Esophagus muscularis mucosa (tissue), 4 donors: ENCODE measurements at regions not wholly inside any gene's neighbourhood (a gene's known extent, or its start where the extent isn't known, plus 50 kb on each side); places are given as distances from the start of the nearest gene placed in this dataset.

Experiments used
- DNase-seq: peaks from one replicate; pipeline ENCODE4 v3.0.0-alpha.2; 2017; ENCODE audit errors: extremely low spot score
- H3K27ac ChIP-seq, 4 donors: fragments of 200-600 bp; sonication (generic); replicated peaks in 1 of 4; 1 replicate in 3 of 4; 2 replicates in 1 of 4; pipeline ENCODE4 v1.5.1; 2016 to 2019; ENCODE audit warnings: mild to moderate bottlenecking in 1 of 4
- H3K27me3 ChIP-seq, 4 donors: fragments of 200-600 bp; sonication (generic); one replicate each; pipeline versions ENCODE4 v1.5.1 to v1.6.0; 2016 to 2019
- H3K36me3 ChIP-seq, 4 donors: fragments of 200-600 bp; sonication (generic); one replicate each; pipeline ENCODE4 v1.5.1; 2016 to 2019
- H3K4me1 ChIP-seq, 4 donors: fragments of 200-600 bp; sonication (generic); one replicate each; pipeline ENCODE4 v1.5.1; 2016 to 2019
- H3K4me3 ChIP-seq, 4 donors: fragments of 200-600 bp; sonication (generic); 1 replicate in 2 of 4; 2 replicates in 2 of 4; pipeline ENCODE4 v1.5.1; 2016 to 2019; ENCODE audit warnings: mild to moderate bottlenecking in 4 of 4, moderate library complexity in 1 of 4
- H3K9me3 ChIP-seq, 4 donors: fragments of 200-600 bp; sonication (generic); 1 replicate in 3 of 4; 2 replicates in 1 of 4; pipeline ENCODE4 v1.5.1; 2016 to 2019
- EP300 ChIP-seq: sonication (generic); formaldehyde crosslinking; IDR thresholded peaks from one replicate; pipeline ENCODE4 v1.6.1; 2017; ENCODE audit warnings: antibody characterized with exemption
- POLR2A ChIP-seq: fragments of 450-650 bp; IDR thresholded peaks from one replicate; pipeline ENCODE4 v1.6.1; 2017; ENCODE audit warnings: antibody characterized with exemption, moderate library complexity, mild to moderate bottlenecking, low read depth
- POLR2AphosphoS5 ChIP-seq, 2 donors: sonication (generic); formaldehyde crosslinking; IDR thresholded peaks; one replicate each; pipeline ENCODE4 v1.6.1; 2017; ENCODE audit warnings: antibody characterized with exemption in 2 of 2
- WGBS: methylation state at CpG from one replicate; pipeline ENCODE4 v1.1.5; 2018; 5-methylcytosine and 5-hydroxymethylcytosine counted together
- intact Hi-C: fragments of 100-400 bp; cut with DNase I; formaldehyde crosslinking; loops from one replicate; pipeline ENCODE4 v1.15.1; 2023
- TF ChIP-seq, protein P1 (sequence below), 3 experiments: fragments of 200-600 bp in 2 of 3; fragments of 450-650 bp in 1 of 3; sonication (generic) in 2 of 3; IDR thresholded peaks; one replicate each; pipeline ENCODE4 v1.5.1; 2017 to 2019; ENCODE audit warnings: antibody characterized with exemption in 3 of 3, mild to moderate bottlenecking in 2 of 3, moderate library complexity in 1 of 3

DNA sequence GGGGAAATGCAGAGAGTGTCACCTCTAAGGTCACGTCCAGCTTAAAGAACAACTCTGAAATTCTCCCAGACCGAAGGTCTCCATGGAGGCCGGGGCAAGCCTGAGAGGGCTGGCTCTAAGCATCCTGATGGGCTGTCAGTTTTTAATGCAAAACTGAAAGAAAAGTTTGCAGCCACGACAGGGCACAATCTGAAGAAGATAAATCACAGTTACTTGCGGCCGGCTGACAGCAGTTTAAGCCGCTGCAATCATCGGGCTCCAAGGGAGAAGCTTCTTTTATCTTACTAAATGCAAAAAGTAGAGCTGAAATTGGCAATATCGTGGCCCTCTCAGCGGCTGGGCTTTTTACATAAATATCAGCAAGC, 168.8 kb downstream of the CYLD start:
- DNase-seq: no peak
- peaks cover 0 to 44% (median 0%) of the 10 kb centered on the region in 4 donors for H3K27me3 ChIP-seq
- H3K4me1 ChIP-seq: no peaks in the 10 kb centered on the region
- H3K4me3 ChIP-seq: no peak overlapping the region
- H3K9me3 ChIP-seq: no peaks in the 10 kb centered on the region
- 26% methylated on average over 10 of the region's 10 CpGs for WGBS
- H3K27ac ChIP-seq: no peak overlapping the region
- TF ChIP-seq POLR2A: no peak
- TF ChIP-seq EP300: no peak
- no peak for TF ChIP-seq POLR2AphosphoS5 (IDR thresholded peaks at IDR 0.05)
- TF ChIP-seq, protein P1, sequence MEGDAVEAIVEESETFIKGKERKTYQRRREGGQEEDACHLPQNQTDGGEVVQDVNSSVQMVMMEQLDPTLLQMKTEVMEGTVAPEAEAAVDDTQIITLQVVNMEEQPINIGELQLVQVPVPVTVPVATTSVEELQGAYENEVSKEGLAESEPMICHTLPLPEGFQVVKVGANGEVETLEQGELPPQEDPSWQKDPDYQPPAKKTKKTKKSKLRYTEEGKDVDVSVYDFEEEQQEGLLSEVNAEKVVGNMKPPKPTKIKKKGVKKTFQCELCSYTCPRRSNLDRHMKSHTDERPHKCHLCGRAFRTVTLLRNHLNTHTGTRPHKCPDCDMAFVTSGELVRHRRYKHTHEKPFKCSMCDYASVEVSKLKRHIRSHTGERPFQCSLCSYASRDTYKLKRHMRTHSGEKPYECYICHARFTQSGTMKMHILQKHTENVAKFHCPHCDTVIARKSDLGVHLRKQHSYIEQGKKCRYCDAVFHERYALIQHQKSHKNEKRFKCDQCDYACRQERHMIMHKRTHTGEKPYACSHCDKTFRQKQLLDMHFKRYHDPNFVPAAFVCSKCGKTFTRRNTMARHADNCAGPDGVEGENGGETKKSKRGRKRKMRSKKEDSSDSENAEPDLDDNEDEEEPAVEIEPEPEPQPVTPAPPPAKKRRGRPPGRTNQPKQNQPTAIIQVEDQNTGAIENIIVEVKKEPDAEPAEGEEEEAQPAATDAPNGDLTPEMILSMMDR (IDR thresholded peaks at IDR 0.05): no peak
- no peaks in the 10 kb centered on the region for H3K36me3 ChIP-seq
- intact Hi-C loops: no loop called here

DNA sequence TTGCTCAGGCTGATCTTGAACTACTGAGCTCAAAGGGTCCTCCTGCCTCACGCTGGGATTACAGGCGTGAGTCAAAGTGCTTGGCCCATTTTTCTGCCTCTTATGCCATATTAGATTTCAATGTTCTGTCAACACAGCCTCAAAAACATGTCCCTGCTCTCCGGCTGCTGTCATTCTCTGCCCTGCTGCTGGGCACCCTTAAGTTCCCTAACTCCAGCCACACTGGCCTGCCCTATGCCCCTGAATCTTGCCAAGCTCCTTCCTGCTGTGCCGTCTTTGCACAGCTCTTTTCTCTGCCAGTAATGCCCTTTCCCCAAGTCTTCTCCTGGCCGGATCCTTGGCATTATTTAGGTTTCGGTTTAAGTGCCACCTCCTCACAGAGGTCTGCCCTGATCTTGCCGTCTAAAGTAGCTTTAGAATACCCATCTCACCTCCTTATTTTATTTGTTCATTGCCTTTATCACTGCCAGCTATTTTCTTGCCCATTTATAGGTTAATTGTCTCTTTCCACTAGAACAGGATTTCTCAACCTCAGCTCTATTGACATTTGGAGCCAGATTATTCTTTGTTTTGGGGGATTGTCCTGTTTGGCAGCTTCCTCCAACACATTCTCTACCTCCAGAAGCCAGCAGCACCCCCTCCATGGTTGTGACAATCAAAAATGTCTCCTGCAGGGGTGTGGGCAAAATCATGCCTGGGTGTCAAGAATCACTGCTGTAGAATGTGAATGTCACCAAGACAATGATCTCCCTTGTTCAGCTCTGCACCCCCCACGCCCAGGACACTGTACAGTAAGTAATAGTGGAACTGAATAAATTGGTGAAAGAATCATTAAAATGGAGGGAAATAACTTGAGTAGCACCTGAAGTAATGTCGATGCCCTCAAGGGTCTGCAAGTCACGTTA, 168.2 kb downstream of the CYLD start:
- Histone ChIP-seq H3K9me3 (no peaks in the 10 kb centered on the region), H3K27ac (no peak overlapping the region), H3K27me3 (peaks cover 0 to 42% (median 0%) of the 10 kb centered on the region in 4 donors), H3K4me3 (no peak overlapping the region), H3K36me3 (no peaks in the 10 kb centered on the region), H3K4me1 (no peaks in the 10 kb centered on the region)
- DNase-seq: no peak
- TF ChIP-seq, protein P1 (IDR thresholded peaks at IDR 0.05): no peak
- TF ChIP-seq POLR2A (no peak), EP300 (no peak), POLR2AphosphoS5 (IDR thresholded peaks at IDR 0.05) (no peak)
- intact Hi-C loops: no loop called here
- WGBS: 68% methylated on average over 10 of the region's 10 CpGs

DNA sequence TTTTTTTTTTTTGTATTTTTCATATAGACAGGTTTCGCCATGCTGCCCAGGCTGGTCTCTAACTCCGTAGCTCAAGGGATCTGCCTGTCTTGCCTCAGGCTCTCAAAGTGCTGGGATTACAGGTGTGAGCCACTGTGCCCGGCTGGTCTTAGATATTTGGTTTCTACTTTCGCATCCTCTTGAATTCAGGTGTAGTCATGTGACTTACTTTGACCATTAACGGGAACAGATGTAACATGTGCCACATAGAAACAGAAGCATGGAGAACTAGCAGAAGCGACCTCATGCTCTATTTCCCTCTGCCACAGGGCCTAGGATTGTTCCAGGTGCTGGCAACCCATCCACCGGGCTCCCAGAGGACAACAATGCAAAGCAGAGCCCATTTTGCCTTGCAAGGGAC, 166.6 kb downstream of the CYLD start:
- H3K9me3 ChIP-seq: no peaks in the 10 kb centered on the region
- DNase-seq: no peak

DNA sequence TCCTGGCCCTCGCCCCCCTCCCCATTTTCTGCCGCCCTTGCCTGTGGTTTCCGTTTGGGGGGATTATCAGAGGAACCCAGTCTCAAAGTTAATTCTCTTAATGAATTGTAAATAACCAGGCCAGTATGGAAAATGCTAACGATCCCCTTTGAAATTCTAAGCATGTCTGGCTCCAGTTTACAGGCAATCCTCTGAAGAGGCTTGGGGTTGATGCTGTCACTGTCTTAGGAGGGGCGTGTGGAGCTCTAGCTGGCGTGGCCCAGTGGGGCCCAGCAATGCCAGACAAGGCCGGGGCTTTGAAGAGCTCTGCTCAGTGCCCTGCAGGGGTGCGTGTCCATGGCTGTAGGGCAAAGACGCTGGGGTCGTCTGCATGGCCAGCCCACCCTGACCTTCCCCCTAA, 164.6 kb downstream of the CYLD start:
- DNase-seq: no peak
- 40% methylated on average over 8 of the region's 10 CpGs for WGBS
- TF ChIP-seq, protein P1 (IDR thresholded peaks at IDR 0.05): no peak
- TF ChIP-seq EP300 (no peak), POLR2AphosphoS5 (IDR thresholded peaks at IDR 0.05) (no peak), POLR2A (no peak)
- no peaks in the 10 kb centered on the region for H3K9me3 ChIP-seq
- H3K36me3 ChIP-seq: no peaks in the 10 kb centered on the region
- no peak overlapping the region for H3K4me3 ChIP-seq
- no peaks in the 10 kb centered on the region for H3K4me1 ChIP-seq
- H3K27me3 ChIP-seq: peaks cover 0 to 17% (median 0%) of the 10 kb centered on the region in 4 donors
- no peak overlapping the region for H3K27ac ChIP-seq
- intact Hi-C loops: no loop called here

More for the DNA sequence above, 166.6 kb downstream of the CYLD start:
- H3K27me3 ChIP-seq: peaks cover 0 to 34% (median 0%) of the 10 kb centered on the region in 4 donors
- TF ChIP-seq, protein P1 (IDR thresholded peaks at IDR 0.05): no peak
- TF ChIP-seq POLR2A (no peak), EP300 (no peak), POLR2AphosphoS5 (IDR thresholded peaks at IDR 0.05) (no peak)
- WGBS: 89% methylated on average over 6 of the region's 7 CpGs
- no peaks in the 10 kb centered on the region for H3K36me3 ChIP-seq
- H3K27ac ChIP-seq: no peak overlapping the region
- no peak overlapping the region for H3K4me3 ChIP-seq
- H3K4me1 ChIP-seq: no peaks in the 10 kb centered on the region
- intact Hi-C loops: no loop called here
